MM.1S (cell line): ENCODE measurements at regions not wholly inside any gene's neighbourhood (a gene's known extent, or its start where the extent isn't known, plus 50 kb on each side); places are given as distances from the start of the nearest gene placed in this dataset.
"Not testable (repeated sequence)": the region's sequence is repeated elsewhere in the genome, so short reads cannot be mapped to it uniquely, and the experiment has no call there.

ENCODE experiments used
- CTCF ChIP-seq: fragments of 300-600 bp; sonication (generic); IDR thresholded peaks from 2 replicates; pipeline ENCODE4 v1.5.1; 2016; ENCODE audit warnings: antibody characterized with exemption, low read length, mixed read lengths
- EZH2 ChIP-seq: fragments of 300-600 bp; sonication (generic); optimal IDR thresholded peaks from 2 replicates; pipeline ENCODE3; 2017; ENCODE audit warnings: low read depth, mild to moderate bottlenecking, antibody characterized with exemption, low read length, mixed read lengths

- TF ChIP-seq EZH2, CTCF: not testable (repeated sequence)
These were observed 142.6 kb upstream of the ZNF469 start for GRCh38 chr16:88240118-88240517.
